ENCODE measurements at regions not wholly inside any gene's neighbourhood (a gene's known extent, or its start where the extent isn't known, plus 50 kb on each side); places are given as distances from the start of the nearest gene placed in this dataset.

- H3K4me1 ChIP-seq (ENCODE audit: control insufficient read depth in 2 of 2, insufficient read depth in 2 of 2, low read length in 2 of 2): no peaks in the 10 kb centered on the region
- Mint-ChIP-seq H3K4me1 (no peaks in the 10 kb centered on the region), H3K4me3 (no peak overlapping the region), H3K9me3 (ENCODE audit: insufficient read depth) (no peaks in the 10 kb centered on the region), H3K27ac (no peak overlapping the region), H3K27me3 (no peaks in the 10 kb centered on the region)
- TF ChIP-seq EZH2 (IDR thresholded peaks at IDR 0.05; ENCODE audit: borderline replicate concordance, insufficient read depth, low read depth, low read length, poor library complexity, severe bottlenecking): no peak
- TF ChIP-seq, protein P1, sequence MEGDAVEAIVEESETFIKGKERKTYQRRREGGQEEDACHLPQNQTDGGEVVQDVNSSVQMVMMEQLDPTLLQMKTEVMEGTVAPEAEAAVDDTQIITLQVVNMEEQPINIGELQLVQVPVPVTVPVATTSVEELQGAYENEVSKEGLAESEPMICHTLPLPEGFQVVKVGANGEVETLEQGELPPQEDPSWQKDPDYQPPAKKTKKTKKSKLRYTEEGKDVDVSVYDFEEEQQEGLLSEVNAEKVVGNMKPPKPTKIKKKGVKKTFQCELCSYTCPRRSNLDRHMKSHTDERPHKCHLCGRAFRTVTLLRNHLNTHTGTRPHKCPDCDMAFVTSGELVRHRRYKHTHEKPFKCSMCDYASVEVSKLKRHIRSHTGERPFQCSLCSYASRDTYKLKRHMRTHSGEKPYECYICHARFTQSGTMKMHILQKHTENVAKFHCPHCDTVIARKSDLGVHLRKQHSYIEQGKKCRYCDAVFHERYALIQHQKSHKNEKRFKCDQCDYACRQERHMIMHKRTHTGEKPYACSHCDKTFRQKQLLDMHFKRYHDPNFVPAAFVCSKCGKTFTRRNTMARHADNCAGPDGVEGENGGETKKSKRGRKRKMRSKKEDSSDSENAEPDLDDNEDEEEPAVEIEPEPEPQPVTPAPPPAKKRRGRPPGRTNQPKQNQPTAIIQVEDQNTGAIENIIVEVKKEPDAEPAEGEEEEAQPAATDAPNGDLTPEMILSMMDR (IDR thresholded peaks at IDR 0.05): no peak
- no peak overlapping the region for H3K4me3 ChIP-seq (ENCODE audit: control extremely low read depth in 1 of 5, extremely low read depth in 1 of 5, insufficient read depth in 1 of 5, low read depth in 2 of 5, low read length in 4 of 5)
- intact Hi-C loops (cut with micrococcal nuclease): no loop called here
- H4K20me1 ChIP-seq (ENCODE audit: control insufficient read depth, insufficient read depth, low read length, poor library complexity, severe bottlenecking): no peaks in the 10 kb centered on the region
- DNase-seq (no peak), ATAC-seq (ENCODE audit: low read depth) (no peak)
- no peak overlapping the region for H3K27ac ChIP-seq (ENCODE audit: low read length in 2 of 2)
- H3K27me3 ChIP-seq (replicated peaks in 1 of 4; ENCODE audit: control extremely low read depth in 1 of 4, control insufficient read depth in 3 of 4, insufficient read depth in 4 of 4, low read length in 3 of 4): no peaks in the 10 kb centered on the region
- WGBS (ENCODE audit: insufficient coverage): no CpG with 5 or more reads among the region's 1 CpG
- CTCF ChIA-PET: no interaction called here
- no peaks in the 10 kb centered on the region for H3K9me3 ChIP-seq (ENCODE audit: control extremely low read depth in 1 of 3, control insufficient read depth in 2 of 3, insufficient read depth in 1 of 3, low read length in 2 of 3)
- POLR2A ChIA-PET: no interaction called here
- no peaks in the 10 kb centered on the region for H3K36me3 ChIP-seq (replicated peaks in 1 of 2; ENCODE audit: control extremely low read depth in 1 of 2, control insufficient read depth in 1 of 2, extremely low read depth in 1 of 2, insufficient read depth in 2 of 2, low read length in 1 of 2)
- H3K79me2 ChIP-seq (ENCODE audit: control insufficient read depth, insufficient read depth, low read length): no peaks in the 10 kb centered on the region
- no peak overlapping the region for H2AFZ ChIP-seq (ENCODE audit: insufficient read depth, low read depth, low read length, poor library complexity, severe bottlenecking)
- no peak overlapping the region for H3K4me2 ChIP-seq (replicated peaks; ENCODE audit: low read depth, low read length, poor library complexity, severe bottlenecking)
- no peak overlapping the region for H3K9ac ChIP-seq (ENCODE audit: low read length)
These were observed 482.8 kb upstream of the FAM241A start for GRCh38 chr4:111662496-111662895.

DNA sequence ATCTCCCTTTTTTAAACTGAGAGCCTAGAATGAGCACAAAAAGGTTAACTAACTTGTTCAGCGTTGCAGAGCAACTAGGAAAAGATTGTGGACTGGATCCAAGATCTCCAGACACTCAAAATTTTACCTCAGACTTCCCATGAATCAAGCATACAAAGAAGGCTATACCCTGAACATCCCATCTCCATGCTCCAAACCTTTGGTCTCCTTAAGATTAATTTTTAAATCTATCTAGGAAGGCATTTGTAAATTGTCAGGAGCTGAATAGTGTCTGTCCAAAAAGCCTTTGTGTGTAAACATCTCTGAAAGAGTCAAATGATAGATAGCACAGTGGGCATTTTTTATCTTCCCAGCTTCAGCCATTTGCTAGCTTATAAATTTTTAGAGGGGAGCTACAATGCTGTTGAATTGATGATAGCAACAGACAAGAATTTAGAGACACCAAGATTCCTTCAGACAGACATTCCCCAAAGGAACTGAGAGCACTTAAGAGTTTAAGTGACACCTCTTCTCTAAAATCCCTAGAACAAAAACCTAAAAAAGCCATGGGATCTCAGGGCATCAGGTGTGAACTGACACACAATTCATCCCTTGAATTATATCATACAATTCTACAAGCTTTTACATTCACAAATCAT, 480.8 kb upstream of the FAM241A start:
- no peaks in the 10 kb centered on the region for H3K36me3 ChIP-seq (replicated peaks in 1 of 2; ENCODE audit: control extremely low read depth in 1 of 2, control insufficient read depth in 1 of 2, extremely low read depth in 1 of 2, insufficient read depth in 2 of 2, low read length in 1 of 2)
- H3K4me1 Mint-ChIP-seq: no peaks in the 10 kb centered on the region
- TF ChIP-seq EZH2 (IDR thresholded peaks at IDR 0.05; ENCODE audit: borderline replicate concordance, insufficient read depth, low read depth, low read length, poor library complexity, severe bottlenecking): no peak
- no peaks in the 10 kb centered on the region for H3K9me3 Mint-ChIP-seq (ENCODE audit: insufficient read depth)
- no peaks in the 10 kb centered on the region for H3K27me3 Mint-ChIP-seq
- intact Hi-C loops (cut with micrococcal nuclease): no loop called here
- no peak overlapping the region for H3K27ac ChIP-seq (ENCODE audit: low read length in 2 of 2)
- H3K79me2 ChIP-seq (ENCODE audit: control insufficient read depth, insufficient read depth, low read length): no peaks in the 10 kb centered on the region
- ATAC-seq (ENCODE audit: low read depth) (no peak), DNase-seq (no peak)
- WGBS (ENCODE audit: insufficient coverage): no CpG with 5 or more reads among the region's 1 CpG
- no peak overlapping the region for H3K27ac Mint-ChIP-seq
- no peaks in the 10 kb centered on the region for H4K20me1 ChIP-seq (ENCODE audit: control insufficient read depth, insufficient read depth, low read length, poor library complexity, severe bottlenecking)
- H3K4me3 ChIP-seq (ENCODE audit: control extremely low read depth in 1 of 5, extremely low read depth in 1 of 5, insufficient read depth in 1 of 5, low read depth in 2 of 5, low read length in 4 of 5): no peak overlapping the region
- H3K27me3 ChIP-seq (replicated peaks in 1 of 4; ENCODE audit: control extremely low read depth in 1 of 4, control insufficient read depth in 3 of 4, insufficient read depth in 4 of 4, low read length in 3 of 4): no peaks in the 10 kb centered on the region
- no peak overlapping the region for H3K4me2 ChIP-seq (replicated peaks; ENCODE audit: low read depth, low read length, poor library complexity, severe bottlenecking)
- H3K9ac ChIP-seq (ENCODE audit: low read length): no peak overlapping the region
- no peak overlapping the region for H3K4me3 Mint-ChIP-seq
- CTCF ChIA-PET: no interaction called here
- no peak overlapping the region for H2AFZ ChIP-seq (ENCODE audit: insufficient read depth, low read depth, low read length, poor library complexity, severe bottlenecking)
- POLR2A ChIA-PET: no interaction called here
- no peaks in the 10 kb centered on the region for H3K9me3 ChIP-seq (ENCODE audit: control extremely low read depth in 1 of 3, control insufficient read depth in 2 of 3, insufficient read depth in 1 of 3, low read length in 2 of 3)
- H3K4me1 ChIP-seq (ENCODE audit: control insufficient read depth in 2 of 2, insufficient read depth in 2 of 2, low read length in 2 of 2): no peaks in the 10 kb centered on the region

All from B cell (primary cell).